Testis (tissue), 2 donors: ENCODE measurements at regions not wholly inside any gene's neighbourhood (a gene's known extent, or its start where the extent isn't known, plus 50 kb on each side); places are given as distances from the start of the nearest gene placed in this dataset.

Source experiments
- CTCF ChIP-seq, 3 experiments: fragments of 450-650 bp in 2 of 3; fragments of 200-600 bp in 1 of 3; sonication (generic) in 1 of 3; IDR thresholded peaks; one replicate each; pipeline ENCODE4 v1.5.1; 2016 to 2019; ENCODE audit warnings: antibody characterized with exemption in 3 of 3, mild to moderate bottlenecking in 2 of 3, moderate library complexity in 1 of 3
- POLR2A ChIP-seq: fragments of 450-650 bp; IDR thresholded peaks from one replicate; pipeline ENCODE4 v1.6.1; 2017; ENCODE audit warnings: antibody characterized with exemption, mild to moderate bottlenecking, moderate library complexity

- TF ChIP-seq CTCF (IDR thresholded peaks at IDR 0.05) (no peak), POLR2A (no peak)
Measured at GRCh38 chr20:1803061-1803931, 91.9 kb upstream of the SIRPA start.
